D721Med (cell line): ENCODE measurements at regions not wholly inside any gene's neighbourhood (a gene's known extent, or its start where the extent isn't known, plus 50 kb on each side); places are given as distances from the start of the nearest gene placed in this dataset.

Experiments used
- DNase-seq: peaks from one replicate; pipeline ENCODE4 v3.0.0; 2011; ENCODE audit warnings: low spot score; ENCODE audit not compliant: insufficient read length
- FAIRE-seq: peaks from 2 replicates; lab custom pipeline; 2011; peaks lifted over from hg19 to GRCh38; lab: Jason Lieb, UNC
- CTCF ChIP-seq: IDR thresholded peaks from 2 replicates; pipeline ENCODE4 v1.5.1; 2012; ENCODE audit warnings: mild to moderate bottlenecking, control low read depth; ENCODE audit not compliant: insufficient read depth; ENCODE audit errors: missing control alignments

DNA sequence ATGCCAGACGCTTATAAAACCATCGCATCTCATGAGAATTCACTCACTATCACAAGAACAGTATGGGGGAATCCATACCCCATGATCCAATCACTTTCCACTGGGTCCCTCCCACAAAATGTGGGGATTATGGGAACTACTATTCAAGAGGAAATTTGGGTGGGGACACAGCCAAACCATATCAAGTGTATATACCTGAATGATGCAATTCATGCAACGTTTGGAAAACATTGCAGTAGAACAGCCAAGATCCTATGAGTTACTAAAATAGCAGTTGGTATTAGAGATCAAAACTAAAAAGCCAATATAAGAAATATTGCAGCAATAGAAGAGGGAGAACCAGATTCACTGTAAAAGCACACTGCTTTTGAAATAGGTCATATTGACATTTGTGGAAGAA lies 1543.9 kb upstream of the B3GALT2 start:
- TF ChIP-seq CTCF = no peak
- DNase-seq (no peak), FAIRE-seq (no peak)

- TF ChIP-seq CTCF = no peak
- no peak for FAIRE-seq
- DNase-seq = no peak
Measured at GRCh38 chr1:194723067-194723466, 1536.7 kb upstream of the B3GALT2 start.

- no peak for TF ChIP-seq CTCF
- FAIRE-seq = peak; percentile 90
Measured at GRCh38 chr1:194717941-194718340, 1531.5 kb upstream of the B3GALT2 start.

GRCh38 chr1:194717334-194717733 lies 1530.9 kb upstream of the B3GALT2 start:
- FAIRE-seq (no peak), DNase-seq (no peak)
- no peak for TF ChIP-seq CTCF

More at GRCh38 chr1:194717941-194718340, 1531.5 kb upstream of the B3GALT2 start:
- DNase-seq = no peak

- DNase-seq = no peak
- no peak for FAIRE-seq
- TF ChIP-seq CTCF = no peak
Measured at GRCh38 chr1:194710671-194711070, 1524.3 kb upstream of the B3GALT2 start.

- no peak for TF ChIP-seq CTCF
- FAIRE-seq = no peak
- DNase-seq = no peak
Measured at GRCh38 chr1:194709439-194709838, 1523.0 kb upstream of the B3GALT2 start.

DNA sequence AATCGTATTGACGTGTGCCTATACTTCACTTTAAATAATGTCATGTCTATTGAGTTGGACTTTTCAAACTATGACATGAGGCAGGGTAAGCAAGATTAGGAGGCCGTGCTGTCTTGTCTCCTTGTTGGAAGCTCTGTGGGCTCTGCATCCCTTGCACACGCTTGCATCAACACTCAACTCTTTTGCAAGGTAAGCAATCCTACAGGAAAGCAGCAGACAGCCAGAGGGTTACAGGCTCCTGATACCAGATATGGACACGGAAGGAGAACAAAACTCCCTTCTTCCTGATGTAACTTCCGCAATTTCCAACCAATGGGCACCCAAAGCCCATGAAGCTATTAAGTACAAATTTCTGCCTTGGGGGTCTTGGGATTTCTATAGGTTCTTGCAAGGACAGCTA lies 1520.7 kb upstream of the B3GALT2 start:
- peak; percentile 58 for FAIRE-seq
- no peak for TF ChIP-seq CTCF
- no peak for DNase-seq
